DMS 273 (cell line): ENCODE measurements at regions not wholly inside any gene's neighbourhood (a gene's known extent, or its start where the extent isn't known, plus 50 kb on each side); places are given as distances from the start of the nearest gene placed in this dataset.

ENCODE experiments used
- DNase-seq: peaks from one replicate; lab custom pipeline; 2025; ENCODE audit not compliant: unreplicated experiment; lab: John Stamatoyannopoulos, UW

- DNase-seq, result no peak
Measured at GRCh38 chr17:14833201-14833785, 431.8 kb downstream of the PMP22 start.

GRCh38 chr17:14831491-14831890 lies 433.6 kb downstream of the PMP22 start:
- no peak for DNase-seq

DNA sequence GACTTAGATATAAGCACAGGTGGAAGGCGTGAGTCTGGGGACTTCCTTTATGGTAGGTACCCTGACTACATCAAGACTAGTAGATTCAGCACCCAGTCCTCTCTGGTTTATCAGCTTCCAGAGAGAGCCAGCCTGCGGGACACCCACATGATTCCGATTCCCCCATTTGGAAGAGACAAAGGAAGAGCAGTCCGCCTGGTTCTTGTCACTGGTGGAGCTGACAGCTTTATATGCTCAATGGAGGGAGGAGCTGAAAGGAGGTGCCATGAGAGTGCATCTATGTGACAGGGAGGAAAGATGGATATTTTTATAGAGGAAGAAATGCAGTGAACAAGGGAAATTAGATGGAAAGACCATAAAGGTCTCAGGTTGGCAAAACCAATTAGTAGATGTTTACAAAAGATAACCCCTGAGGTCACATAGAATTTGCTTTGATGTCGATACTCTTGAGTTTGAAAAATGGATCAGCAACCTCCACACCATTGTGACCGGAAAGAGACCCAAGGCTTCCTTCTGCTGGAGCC lies 437.7 kb downstream of the PMP22 start:
- no peak for DNase-seq

DNA sequence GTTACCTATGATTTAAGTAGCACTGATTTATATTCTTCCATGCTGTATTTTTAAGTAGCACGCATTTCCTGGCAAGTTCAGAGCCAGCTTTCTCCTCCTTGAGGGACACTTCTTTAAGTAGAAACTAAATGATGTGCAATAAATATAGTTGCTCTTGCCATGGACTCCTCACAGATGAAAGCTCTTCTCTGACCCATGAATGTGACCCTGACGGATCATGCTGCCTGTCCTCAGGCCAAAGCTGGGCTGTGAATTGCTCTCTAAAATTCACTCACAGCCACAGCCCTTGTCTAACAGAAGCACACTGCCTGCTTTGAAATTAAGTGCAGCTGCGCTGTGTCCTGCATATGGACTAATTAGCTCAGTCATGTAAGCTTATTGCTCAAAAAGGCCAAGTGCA lies 438.8 kb downstream of the PMP22 start:
- no peak for DNase-seq

DNA sequence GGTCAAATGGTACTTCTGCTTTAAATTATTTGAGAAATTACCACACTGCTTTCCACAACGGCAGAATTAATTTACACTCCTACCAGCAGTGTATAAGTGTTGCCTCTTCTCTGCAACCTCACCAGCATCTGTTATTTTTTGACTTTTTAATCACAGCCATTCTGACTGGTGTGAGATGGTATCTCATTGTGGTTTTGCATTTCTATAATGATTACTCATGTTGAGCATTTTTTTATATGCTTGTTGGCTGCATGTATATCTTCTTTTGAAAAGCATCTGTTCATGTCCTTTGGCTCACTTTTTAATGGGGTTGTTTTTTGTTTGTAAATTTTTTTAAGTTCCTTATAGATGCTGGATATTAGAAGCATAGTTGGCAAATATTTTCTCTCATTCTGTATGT lies 446.7 kb downstream of the PMP22 start:
- DNase-seq, result no peak

DNA sequence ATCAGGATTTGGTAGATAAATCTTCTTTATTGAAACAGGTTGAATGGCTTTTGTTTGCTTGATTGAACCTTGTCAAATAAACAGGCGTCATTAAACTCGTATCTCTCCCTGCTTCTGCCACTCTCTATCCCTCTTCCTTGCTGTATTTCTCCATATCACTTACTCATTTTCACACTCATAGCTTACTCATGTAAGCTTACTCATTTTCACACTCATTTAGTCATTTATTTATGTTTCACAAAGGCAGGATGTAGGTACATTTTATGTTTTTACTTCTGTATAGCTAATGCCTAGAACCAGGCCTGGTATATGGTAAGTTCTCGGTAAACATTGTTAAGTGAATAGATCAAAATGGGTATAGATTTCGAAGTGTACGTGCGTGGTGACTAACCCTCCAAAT lies 450.0 kb downstream of the PMP22 start:
- no peak for DNase-seq

DNA sequence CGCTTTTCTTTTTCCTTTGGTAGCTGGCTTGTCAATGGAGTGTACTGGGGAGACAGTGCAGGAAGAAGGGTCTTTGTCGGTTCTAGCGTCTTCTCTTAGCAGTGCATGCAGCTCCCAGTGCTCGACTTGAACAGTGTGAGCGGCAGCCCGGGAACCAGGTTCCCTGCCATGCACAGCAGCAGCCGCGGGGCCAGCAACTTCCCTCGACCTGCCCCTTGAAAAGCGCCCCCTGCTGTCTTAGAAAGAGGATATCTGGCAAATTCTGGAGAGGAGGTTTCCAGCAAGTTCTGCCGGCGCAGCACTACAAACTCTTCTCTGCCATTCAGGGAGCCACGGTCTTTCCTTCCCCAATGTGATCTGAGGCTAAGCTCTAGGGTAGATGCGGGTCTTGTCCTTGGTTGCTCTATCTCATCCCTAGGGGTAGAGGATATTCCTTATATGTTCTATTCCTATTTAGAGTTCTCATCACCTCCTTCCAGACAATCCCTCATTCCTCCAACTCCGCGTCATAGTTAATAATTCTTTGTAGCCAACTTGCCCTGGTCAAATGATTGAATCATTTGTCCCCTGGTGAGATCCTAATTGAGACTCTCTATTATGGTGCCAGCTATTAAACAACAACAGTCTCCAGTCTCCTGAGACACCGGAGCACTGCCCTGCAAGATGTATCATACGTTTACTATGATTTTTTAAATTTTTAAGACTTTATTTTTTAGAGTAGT lies 451.3 kb downstream of the PMP22 start:
- DNase-seq, result peak; percentile 32

- DNase-seq, result no peak
Measured at GRCh38 chr17:14808425-14808824, 456.7 kb downstream of the PMP22 start.

DNA sequence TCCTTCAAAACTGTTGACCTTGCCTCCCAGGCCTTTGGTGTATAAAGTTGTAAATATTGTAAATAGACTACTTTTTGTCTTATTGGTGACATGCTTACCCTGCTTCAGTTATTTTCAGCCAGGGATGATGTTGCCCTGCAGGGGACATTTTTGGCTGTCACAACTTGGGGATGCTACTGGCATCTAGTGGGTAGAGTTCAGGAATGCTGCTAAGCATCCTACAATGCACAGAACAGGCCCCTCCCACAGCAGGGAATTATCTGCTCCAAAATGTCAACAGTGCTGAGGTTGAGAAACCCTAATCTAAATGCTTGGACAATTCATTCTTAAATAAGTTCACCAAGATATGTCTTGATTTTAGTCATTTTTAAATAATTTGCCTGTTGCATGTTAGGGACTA lies 459.8 kb downstream of the PMP22 start:
- no peak for DNase-seq

- no peak for DNase-seq
Measured at GRCh38 chr17:14803826-14804225, 461.3 kb downstream of the PMP22 start.

GRCh38 chr17:14797801-14798200 lies 467.3 kb downstream of the PMP22 start:
- DNase-seq, result no peak

GRCh38 chr17:14797021-14797420 lies 468.1 kb downstream of the PMP22 start:
- no peak for DNase-seq

GRCh38 chr17:14794961-14795360 lies 470.2 kb downstream of the PMP22 start:
- no peak for DNase-seq

DNA sequence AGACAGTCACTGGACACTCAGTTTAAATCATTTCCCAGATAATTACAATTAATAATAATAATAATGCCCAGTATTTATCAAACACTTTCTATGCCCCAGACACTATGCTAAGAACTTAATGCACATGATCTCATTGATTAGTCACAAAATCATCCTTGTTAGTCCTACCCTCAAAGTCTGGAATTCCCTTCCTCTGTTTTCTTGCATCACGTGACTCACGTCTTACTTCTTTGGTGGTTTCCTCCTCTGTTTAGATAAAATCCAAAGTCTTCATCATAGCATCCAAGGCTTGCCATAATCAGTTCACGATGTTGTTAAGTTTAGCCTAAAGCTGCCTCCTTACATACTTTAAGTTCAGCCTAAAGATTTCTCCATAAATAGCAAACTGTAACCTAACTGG lies 471.9 kb downstream of the PMP22 start:
- no peak for DNase-seq

- no peak for DNase-seq
Measured at GRCh38 chr17:14792746-14793145, 472.4 kb downstream of the PMP22 start.

GRCh38 chr17:14791221-14791620 lies 473.9 kb downstream of the PMP22 start:
- no peak for DNase-seq

DNA sequence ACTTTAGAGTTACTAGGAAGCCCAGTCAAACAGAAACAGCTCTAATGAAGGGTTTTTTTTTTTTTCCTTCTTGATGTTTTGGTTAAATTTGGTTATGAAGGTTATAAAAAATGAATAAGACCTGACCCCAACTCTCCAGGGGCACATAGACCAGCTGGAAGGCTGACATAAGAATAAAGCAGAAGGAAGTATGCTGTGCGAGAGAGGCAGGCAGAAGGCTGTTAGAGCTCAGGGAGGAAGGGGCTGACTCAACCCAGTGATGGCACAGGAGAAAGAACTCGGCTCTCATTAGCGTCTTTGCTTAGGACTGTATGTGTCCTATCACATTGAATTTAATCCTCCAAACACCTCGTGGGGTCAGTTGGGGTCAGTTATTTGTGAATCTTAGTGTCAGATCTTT lies 474.6 kb downstream of the PMP22 start:
- DNase-seq, result no peak

DNA sequence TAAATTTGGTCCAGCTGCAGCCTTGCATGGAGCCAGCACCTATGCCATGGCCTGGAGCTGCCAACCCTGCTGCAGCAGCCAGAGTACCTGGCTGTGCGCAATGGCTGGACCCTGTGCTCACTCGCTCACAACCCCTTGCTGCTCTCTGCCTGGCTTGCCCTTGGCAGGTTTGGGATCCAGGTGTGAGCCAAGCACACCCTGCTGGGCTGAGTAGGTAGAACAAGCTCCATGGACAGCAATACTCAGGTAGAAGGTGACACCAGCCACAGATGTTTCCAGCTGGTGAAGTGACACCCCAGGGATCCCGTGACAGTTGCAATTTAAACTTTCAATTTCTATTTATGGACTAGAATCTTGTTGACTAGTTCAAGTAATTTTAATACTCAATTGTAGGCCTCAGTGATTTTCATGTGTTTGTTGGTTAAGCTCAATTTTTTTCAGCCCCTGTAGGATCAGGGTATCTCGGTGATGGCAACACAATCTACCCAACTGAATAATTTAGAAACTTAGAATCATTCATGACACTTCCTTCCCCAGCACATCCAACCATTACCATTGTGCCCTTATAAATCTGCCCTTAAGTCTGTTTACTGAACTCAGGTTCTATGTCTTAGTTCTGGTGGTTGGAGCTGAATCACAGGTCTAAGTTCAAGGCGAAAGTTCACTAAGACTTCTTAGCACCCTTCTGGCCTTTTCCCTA lies 480.0 kb downstream of the PMP22 start:
- DNase-seq, result no peak

DNA sequence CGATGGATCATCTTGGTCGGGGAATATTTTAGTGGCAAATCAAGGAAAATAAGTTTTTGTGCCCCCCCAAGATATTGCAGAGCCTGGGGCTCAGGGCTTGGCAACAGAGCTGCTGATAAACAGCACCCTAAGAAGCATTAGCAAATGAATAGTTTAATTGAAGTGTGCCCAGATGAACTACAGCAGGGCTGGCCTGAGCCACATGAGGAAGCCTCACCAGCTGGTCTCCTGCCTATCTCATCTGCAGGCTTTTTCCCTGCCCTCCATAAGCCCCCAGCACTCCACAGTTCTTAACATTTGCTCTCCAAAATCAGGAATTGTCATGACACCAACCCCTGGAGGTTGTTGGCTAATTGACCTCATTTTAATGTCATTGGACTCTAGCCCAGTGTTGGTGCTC lies 480.2 kb downstream of the HS3ST3B1 start:
- DNase-seq, result no peak

DNA sequence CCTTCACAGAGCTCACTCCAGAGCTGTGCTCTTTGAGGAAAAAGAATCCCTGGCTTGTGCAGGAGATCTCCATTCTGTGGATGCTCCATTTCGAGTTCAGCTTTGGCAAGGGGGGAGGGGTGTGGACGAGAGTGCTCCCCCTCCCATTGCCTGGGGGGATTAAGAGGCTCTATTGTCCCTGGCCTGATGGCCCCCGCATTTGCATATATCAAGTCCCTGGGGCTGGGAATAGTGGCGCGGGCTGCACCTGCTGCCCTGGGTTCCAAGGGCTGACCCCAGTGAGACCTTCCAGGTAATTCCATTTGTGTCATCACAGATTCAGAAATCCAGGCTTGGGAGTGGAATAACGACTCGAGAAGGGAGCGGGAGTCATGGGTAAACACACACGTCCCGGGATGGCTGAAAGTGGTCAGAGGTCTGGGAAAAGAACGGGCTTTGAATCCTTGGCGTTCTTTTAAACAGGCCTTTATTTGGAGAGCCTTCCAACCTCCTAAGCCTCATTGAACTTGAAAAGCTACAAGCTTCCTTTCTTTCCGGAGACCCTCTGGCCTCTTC lies 479.3 kb downstream of the HS3ST3B1 start:
- no peak for DNase-seq

- DNase-seq, result no peak
Measured at GRCh38 chr17:14779241-14779640, 478.4 kb downstream of the HS3ST3B1 start.

DNA sequence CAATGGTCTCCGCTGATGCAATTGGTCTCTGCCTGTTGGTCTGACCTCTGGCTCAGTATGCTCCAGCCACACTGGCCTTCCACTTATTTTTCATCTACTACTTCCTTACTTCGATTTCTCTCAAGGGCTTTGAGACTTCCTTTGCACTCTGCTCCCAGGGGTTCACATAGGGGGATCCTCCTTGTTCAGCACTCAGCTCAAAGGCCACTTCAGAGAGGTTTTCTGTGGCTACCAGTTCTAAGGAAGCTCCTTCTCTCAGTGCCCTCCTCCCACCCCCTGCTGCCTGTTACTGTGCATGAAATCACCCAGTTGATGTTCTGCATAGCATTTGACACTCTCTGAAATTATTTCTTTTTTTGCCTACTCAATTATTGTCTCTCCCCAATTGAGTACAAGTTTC lies 476.4 kb downstream of the HS3ST3B1 start:
- no peak for DNase-seq
